ENCODE measurements at regions not wholly inside any gene's neighbourhood (a gene's known extent, or its start where the extent isn't known, plus 50 kb on each side); places are given as distances from the start of the nearest gene placed in this dataset.
A peak's percentile ranks its signal among the peaks of the same experiment; 100 is the strongest.

- no peak overlapping the region for H3K4ac ChIP-seq (replicated peaks; ENCODE audit: insufficient read length, low read depth, low read length)
- no peak overlapping the region for H2BK20ac ChIP-seq (ENCODE audit: low read length)
- no peak overlapping the region for H2AK5ac ChIP-seq (ENCODE audit: low read depth, low read length)
- CTCF ChIA-PET (ENCODE audit: partially characterized antibody): no interaction called here
- H2BK15ac ChIP-seq (ENCODE audit: low read length): no peak overlapping the region
- no peak overlapping the region for H3K9ac ChIP-seq (replicated peaks in 1 of 4; ENCODE audit: extremely low read depth in 1 of 4, low read depth in 3 of 4, low read length in 3 of 4)
- H4K5ac ChIP-seq (ENCODE audit: insufficient read length, low read depth, low read length): no peak overlapping the region
- DNase-seq (ENCODE audit: low read depth in 1 of 2, low spot score in 2 of 2) (no peak), FAIRE-seq (no peak)
- POLR2A ChIA-PET (ENCODE audit: partially characterized antibody): no interaction called here
- WGBS, 2 experiments (ENCODE audit: extremely low coverage in 1 of 2, insufficient coverage in 1 of 2, insufficient read length in 1 of 2, insufficient replicate concordance in 2 of 2, low coverage in 1 of 2, low lambda C conversion rate in 2 of 2, missing lambda C conversion rate in 1 of 2): 88% methylated on average over 5 of the region's 5 CpGs; no CpG with 5 or more reads in 1 of the 2 experiments
- no peak overlapping the region for H4K91ac ChIP-seq (replicated peaks; ENCODE audit: insufficient read length, low read length)
- no peak overlapping the region for H3K4me2 ChIP-seq (ENCODE audit: insufficient read depth in 1 of 2, low read depth in 2 of 2, low read length in 2 of 2)
- no peaks in the 10 kb centered on the region for H3K79me2 ChIP-seq (ENCODE audit: control insufficient read depth in 1 of 2, insufficient read depth in 2 of 2, low read length in 2 of 2)
- H3K9me3 ChIP-seq (ENCODE audit: insufficient read depth in 2 of 2, low read depth in 1 of 2, low read length in 1 of 2): no peaks in the 10 kb centered on the region
- H3K27me3 ChIP-seq (replicated peaks in 1 of 4; ENCODE audit: control insufficient read depth in 3 of 4, extremely low read depth in 1 of 4, insufficient read depth in 3 of 4, low read length in 3 of 4): no peaks in the 10 kb centered on the region
- no peak overlapping the region for H2BK5ac ChIP-seq (ENCODE audit: low read depth, low read length)
- no peaks in the 10 kb centered on the region for H4K20me1 ChIP-seq (replicated peaks in 1 of 2; ENCODE audit: control insufficient read depth in 1 of 2, insufficient read depth in 2 of 2, low read length in 2 of 2)
- H3K14ac ChIP-seq (ENCODE audit: insufficient read length): no peak overlapping the region
- no peak overlapping the region for H2BK12ac ChIP-seq (ENCODE audit: low read depth, low read length)
- H3K36me3 ChIP-seq (ENCODE audit: control insufficient read depth in 2 of 4, insufficient read depth in 4 of 4, low read length in 3 of 4): no peaks in the 10 kb centered on the region
- TF ChIP-seq BCL11A (IDR thresholded peaks at IDR 0.05; ENCODE audit: low read depth in 2 of 2, low read length in 2 of 2): no peak
- no peak for TF ChIP-seq SIN3A (conservative IDR thresholded peaks at IDR 0.05 in 1 of 2, IDR thresholded peaks at IDR 0.05 in 1 of 2; ENCODE audit: low read depth in 1 of 2, low read length in 2 of 2)
- no peak for TF ChIP-seq CBX5 (IDR thresholded peaks at IDR 0.05; ENCODE audit: low read depth, low read length)
- TF ChIP-seq ZNF274 (IDR thresholded peaks at IDR 0.05; ENCODE audit: borderline replicate concordance, extremely low read depth, low read length): no peak
- TF ChIP-seq POLR2AphosphoS5 (IDR thresholded peaks at IDR 0.05; ENCODE audit: low read depth, low read length): no peak
- no peak for TF ChIP-seq HDAC2 (IDR thresholded peaks at IDR 0.05; ENCODE audit: borderline replicate concordance in 1 of 2, low read depth in 2 of 2, low read length in 2 of 2)
- H3K79me1 ChIP-seq (ENCODE audit: low read depth, low read length): no peaks in the 10 kb centered on the region
- no peak overlapping the region for H3K23ac ChIP-seq (ENCODE audit: insufficient read length)
- H3K56ac ChIP-seq (replicated peaks; ENCODE audit: insufficient read length, low read depth, low read length): no peak overlapping the region
- H3K4me1 ChIP-seq (replicated peaks in 1 of 4; ENCODE audit: control insufficient read depth in 3 of 4, insufficient read depth in 4 of 4, low read length in 3 of 4): peaks cover 4 to 15% (median 9%) of the 10 kb centered on the region in 4 experiments; a peak in 6 of 7 replicates
- H4K8ac ChIP-seq (ENCODE audit: extremely low read depth, insufficient read depth, low read length): no peak overlapping the region
- no peaks in the 10 kb centered on the region for H3K23me2 ChIP-seq (ENCODE audit: low read depth, low read length)
- no peak overlapping the region for H3K27ac ChIP-seq (ENCODE audit: low read depth, low read length)
- no peak overlapping the region for H2BK120ac ChIP-seq (replicated peaks; ENCODE audit: low read depth, low read length)
- no peak overlapping the region for H3K4me3 ChIP-seq (ENCODE audit: extremely low read depth in 1 of 4, insufficient read depth in 2 of 4, low read depth in 3 of 4, low read length in 4 of 4)
- H3K18ac ChIP-seq (ENCODE audit: extremely low read depth, low read length): no peak overlapping the region
- 0 out of 2 replicates have a peak overlapping the region, but pooled peaks have one; percentile 12 for H2AFZ ChIP-seq (ENCODE audit: low read length)
Measured at GRCh38 chr6:25058441-25058840, 122.7 kb upstream of the RIPOR2 start.

All from H1 (cell line).